Uterus (tissue), 2 donors: ENCODE measurements at regions not wholly inside any gene's neighbourhood (a gene's known extent, or its start where the extent isn't known, plus 50 kb on each side); places are given as distances from the start of the nearest gene placed in this dataset.

ENCODE experiments used
- POLR2A ChIP-seq, 2 donors: fragments of 450-650 bp; IDR thresholded peaks; one replicate each; pipeline ENCODE4 v1.6.1; 2016; ENCODE audit warnings: antibody characterized with exemption in 2 of 2, mild to moderate bottlenecking in 1 of 2, moderate library complexity in 1 of 2
- TF ChIP-seq, protein P1 (sequence below), 4 experiments: fragments of 200-600 bp in 2 of 4; fragments of 450-650 bp in 2 of 4; sonication (generic) in 2 of 4; IDR thresholded peaks; one replicate each; pipeline ENCODE4 v1.5.1; 2016 to 2019; ENCODE audit warnings: antibody characterized with exemption in 4 of 4, mild to moderate bottlenecking in 2 of 4, moderate library complexity in 1 of 4

DNA sequence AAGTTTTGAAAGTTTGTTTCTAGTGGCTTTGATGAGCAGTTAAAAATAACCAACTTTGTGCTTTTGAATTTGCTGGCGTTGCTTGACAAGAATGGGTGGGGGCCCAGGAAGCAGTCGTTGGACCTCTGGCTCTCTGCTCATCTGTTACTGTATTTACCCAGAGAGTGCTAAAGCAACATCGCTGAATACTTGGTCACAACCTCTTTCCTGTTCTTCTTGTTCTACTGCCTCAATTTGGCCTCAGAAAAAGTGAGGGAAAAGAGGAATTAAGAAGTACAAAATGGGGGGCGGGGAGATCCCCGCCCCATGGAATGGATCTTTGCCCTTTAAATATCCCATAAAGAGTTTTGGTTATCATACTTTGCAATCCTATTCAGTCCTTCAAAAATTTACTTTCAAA, 221.5 kb upstream of the G2E3 start:
- TF ChIP-seq, protein P1, sequence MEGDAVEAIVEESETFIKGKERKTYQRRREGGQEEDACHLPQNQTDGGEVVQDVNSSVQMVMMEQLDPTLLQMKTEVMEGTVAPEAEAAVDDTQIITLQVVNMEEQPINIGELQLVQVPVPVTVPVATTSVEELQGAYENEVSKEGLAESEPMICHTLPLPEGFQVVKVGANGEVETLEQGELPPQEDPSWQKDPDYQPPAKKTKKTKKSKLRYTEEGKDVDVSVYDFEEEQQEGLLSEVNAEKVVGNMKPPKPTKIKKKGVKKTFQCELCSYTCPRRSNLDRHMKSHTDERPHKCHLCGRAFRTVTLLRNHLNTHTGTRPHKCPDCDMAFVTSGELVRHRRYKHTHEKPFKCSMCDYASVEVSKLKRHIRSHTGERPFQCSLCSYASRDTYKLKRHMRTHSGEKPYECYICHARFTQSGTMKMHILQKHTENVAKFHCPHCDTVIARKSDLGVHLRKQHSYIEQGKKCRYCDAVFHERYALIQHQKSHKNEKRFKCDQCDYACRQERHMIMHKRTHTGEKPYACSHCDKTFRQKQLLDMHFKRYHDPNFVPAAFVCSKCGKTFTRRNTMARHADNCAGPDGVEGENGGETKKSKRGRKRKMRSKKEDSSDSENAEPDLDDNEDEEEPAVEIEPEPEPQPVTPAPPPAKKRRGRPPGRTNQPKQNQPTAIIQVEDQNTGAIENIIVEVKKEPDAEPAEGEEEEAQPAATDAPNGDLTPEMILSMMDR (IDR thresholded peaks at IDR 0.05) = no peak
- TF ChIP-seq POLR2A (IDR thresholded peaks at IDR 0.05) = no peak
